ENCODE measurements at regions not wholly inside any gene's neighbourhood (a gene's known extent, or its start where the extent isn't known, plus 50 kb on each side); places are given as distances from the start of the nearest gene placed in this dataset.
A peak's percentile ranks its signal among the peaks of the same experiment; 100 is the strongest.

DNA sequence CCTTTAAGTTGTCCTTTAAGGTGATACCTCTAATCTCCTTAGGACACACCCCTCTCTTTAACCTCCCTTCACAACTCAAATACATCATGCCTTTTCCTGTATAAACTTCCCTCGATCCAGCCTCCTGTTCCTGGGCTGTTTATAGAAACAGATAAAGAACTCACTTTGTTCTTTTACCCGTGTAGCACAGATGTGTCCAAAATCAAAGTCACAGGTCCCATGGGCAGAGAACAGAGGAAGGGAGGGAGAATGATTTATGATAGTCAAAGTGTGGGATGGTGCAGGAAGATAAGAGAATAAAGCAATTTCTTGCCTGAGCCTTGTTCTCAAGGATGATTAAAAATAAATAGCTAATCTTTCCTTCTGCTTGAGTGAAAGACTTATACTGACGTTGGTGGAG is 50.3 kb upstream of the CABCOCO1 start:
- no peaks in the 10 kb centered on the region for H3K27me3 ChIP-seq (ENCODE audit: control insufficient read depth, insufficient read depth, low read length)
- H3K27ac ChIP-seq (ENCODE audit: low read length) = no peak overlapping the region
- H3K4me1 ChIP-seq (ENCODE audit: control insufficient read depth, insufficient read depth, low read length) = no peaks in the 10 kb centered on the region
- H3K4me3 ChIP-seq (ENCODE audit: low read length) = no peak overlapping the region
- no peaks in the 10 kb centered on the region for H3K36me3 ChIP-seq (ENCODE audit: control insufficient read depth, insufficient read depth, low read length)
- no peaks in the 10 kb centered on the region for H3K9me3 ChIP-seq (ENCODE audit: control insufficient read depth, low read depth, low read length)
- DNase-seq = peak in 1 of 2 donors; percentile 37
- WGBS (ENCODE audit: insufficient coverage, low lambda C conversion rate) = 7% methylated on average over 2 of the region's 3 CpGs

DNA sequence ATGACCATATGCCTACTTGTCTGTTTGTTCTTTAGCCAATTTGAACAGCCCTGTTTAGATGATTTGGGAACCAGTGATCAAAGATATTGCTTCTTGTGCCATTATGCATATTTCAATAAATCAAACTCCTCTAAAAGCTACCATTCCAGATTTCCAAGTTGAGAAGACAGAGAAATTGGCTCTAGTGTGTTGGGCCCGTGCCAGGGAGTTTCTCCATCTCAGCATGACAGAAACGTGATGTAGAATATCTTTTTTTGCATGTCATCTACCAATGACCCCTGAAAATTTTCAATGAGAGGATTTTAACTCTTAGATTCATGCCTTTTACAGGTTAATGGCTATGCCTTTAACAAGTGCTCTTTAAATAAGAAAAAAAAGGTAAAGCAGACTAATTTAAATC is 50.7 kb upstream of the CABCOCO1 start:
- no peaks in the 10 kb centered on the region for H3K4me1 ChIP-seq (ENCODE audit: control insufficient read depth, insufficient read depth, low read length)
- H3K4me3 ChIP-seq (ENCODE audit: low read length) = no peak overlapping the region
- no peak overlapping the region for H3K27ac ChIP-seq (ENCODE audit: low read length)
- H3K9me3 ChIP-seq (ENCODE audit: control insufficient read depth, low read depth, low read length) = no peaks in the 10 kb centered on the region
- no peak for DNase-seq
- WGBS (ENCODE audit: insufficient coverage, low lambda C conversion rate) = no CpG with 5 or more reads among the region's 2 CpGs
- no peaks in the 10 kb centered on the region for H3K27me3 ChIP-seq (ENCODE audit: control insufficient read depth, insufficient read depth, low read length)
- H3K36me3 ChIP-seq (ENCODE audit: control insufficient read depth, insufficient read depth, low read length) = no peaks in the 10 kb centered on the region

DNA sequence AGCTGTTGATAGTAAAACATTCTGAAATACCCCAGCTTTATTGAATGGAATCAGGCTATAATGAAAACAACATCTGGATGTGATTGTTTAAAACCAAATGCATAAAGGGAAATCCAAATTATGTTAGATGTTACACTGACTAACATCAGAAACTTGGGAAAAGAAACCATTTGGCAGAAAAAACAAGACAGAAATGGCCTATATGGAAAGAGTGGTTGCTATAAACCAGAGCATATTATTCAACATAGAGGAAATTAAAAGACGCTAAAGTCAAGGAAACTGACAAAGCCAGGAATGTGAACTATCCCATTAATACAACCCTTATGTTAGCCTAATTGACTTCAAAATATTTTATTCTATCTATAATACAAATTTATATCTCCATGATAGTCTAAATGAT is 53.0 kb upstream of the CABCOCO1 start:
- WGBS (ENCODE audit: insufficient coverage, low lambda C conversion rate) = no CpG with 5 or more reads among the region's 1 CpG
- Histone ChIP-seq H3K27me3 (ENCODE audit: control insufficient read depth, insufficient read depth, low read length) (no peaks in the 10 kb centered on the region), H3K4me3 (ENCODE audit: low read length) (no peak overlapping the region), H3K27ac (ENCODE audit: low read length) (no peak overlapping the region), H3K36me3 (ENCODE audit: control insufficient read depth, insufficient read depth, low read length) (no peaks in the 10 kb centered on the region), H3K4me1 (ENCODE audit: control insufficient read depth, insufficient read depth, low read length) (no peaks in the 10 kb centered on the region), H3K9me3 (ENCODE audit: control insufficient read depth, low read depth, low read length) (no peaks in the 10 kb centered on the region)
- no peak for DNase-seq

DNA sequence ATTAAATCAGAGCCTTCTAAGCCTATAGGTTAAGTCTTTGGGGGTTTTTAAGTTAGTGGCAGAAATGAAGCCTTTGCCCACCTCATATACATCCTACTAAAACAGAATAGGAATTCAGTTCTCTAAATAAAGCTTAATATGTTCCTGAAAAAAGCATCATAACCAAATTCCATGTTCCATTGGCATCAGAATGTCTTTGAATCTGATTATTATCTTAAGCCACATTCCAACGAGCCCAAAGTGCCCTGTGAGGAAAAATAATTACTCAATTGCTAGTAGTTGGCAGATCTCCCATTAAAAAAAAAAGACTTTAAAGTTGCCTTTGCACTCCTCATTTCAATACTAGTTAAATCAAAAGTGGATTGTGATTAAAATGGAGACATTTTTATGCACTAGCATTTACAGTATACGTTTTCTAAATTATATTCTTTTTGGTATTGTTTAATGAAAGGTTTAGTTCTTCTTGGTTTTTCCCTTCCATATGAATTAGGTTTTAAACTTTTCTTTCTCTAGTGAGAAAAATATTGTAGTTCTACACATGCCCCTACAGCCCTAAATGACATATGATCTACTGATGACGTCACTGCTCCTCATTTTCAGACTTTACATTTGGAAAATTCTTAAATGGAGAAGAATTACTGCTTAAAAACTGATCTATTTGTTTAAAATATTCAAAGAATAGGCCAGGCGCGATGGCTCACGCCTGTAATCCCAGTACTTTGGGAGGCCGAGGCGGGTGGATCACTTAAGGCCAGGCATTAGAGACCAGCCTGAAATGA is 54.3 kb upstream of the CABCOCO1 start:
- H3K9me3 ChIP-seq (ENCODE audit: control insufficient read depth, low read depth, low read length) = no peaks in the 10 kb centered on the region
- WGBS (ENCODE audit: insufficient coverage, low lambda C conversion rate) = 97% methylated on average over 3 of the region's 8 CpGs
- DNase-seq = no peak

DNA sequence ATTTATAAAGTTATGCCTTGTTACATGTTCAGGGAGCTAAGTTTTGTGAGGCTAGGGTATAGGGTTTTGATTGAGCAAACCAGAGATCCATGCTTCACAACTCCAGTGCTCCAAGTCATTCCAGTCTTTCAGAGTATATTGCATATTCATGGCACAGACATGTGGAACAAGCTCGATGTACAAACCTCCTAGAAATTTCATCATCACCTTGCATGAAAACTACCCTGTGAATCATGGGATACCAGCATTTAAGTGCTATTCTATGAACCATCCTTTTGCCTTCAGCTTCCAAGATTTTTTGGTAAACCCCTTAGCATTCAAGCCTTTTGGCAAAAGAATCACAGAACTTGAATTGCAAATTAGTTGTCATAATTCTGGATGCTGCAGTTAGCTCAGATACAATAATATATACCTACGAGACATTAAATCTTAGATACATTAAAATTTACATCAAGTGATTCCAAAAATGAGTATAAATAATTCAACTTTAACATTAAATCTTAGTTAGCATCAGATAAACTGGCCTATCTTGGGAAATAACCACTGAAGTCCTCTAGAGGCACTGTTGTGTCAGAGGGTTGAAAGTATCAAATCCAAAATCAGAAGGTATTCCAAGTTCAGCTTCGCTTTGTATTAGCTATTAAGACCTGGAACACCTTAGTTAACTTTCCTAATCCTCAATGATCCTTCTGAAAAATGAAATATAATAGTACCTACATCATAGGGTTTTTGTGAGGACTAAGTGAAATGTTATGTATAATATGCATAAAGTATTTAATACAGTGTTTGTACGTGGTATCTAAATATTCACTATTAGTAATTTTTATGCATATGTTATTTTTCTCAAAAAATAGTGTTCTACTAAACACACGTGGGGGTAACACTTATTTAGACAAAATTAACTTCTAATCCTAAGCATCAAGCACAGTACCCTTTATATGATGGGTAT is 55.5 kb upstream of the CABCOCO1 start:
- Histone ChIP-seq H3K4me1 (ENCODE audit: control insufficient read depth, insufficient read depth, low read length) (no peaks in the 10 kb centered on the region), H3K9me3 (ENCODE audit: control insufficient read depth, low read depth, low read length) (no peaks in the 10 kb centered on the region), H3K4me3 (ENCODE audit: low read length) (no peak overlapping the region), H3K27ac (ENCODE audit: low read length) (no peak overlapping the region), H3K36me3 (ENCODE audit: control insufficient read depth, insufficient read depth, low read length) (no peaks in the 10 kb centered on the region), H3K27me3 (ENCODE audit: control insufficient read depth, insufficient read depth, low read length) (no peaks in the 10 kb centered on the region)
- 85% methylated on average over 4 of the region's 5 CpGs for WGBS (ENCODE audit: insufficient coverage, low lambda C conversion rate)
- no peak for DNase-seq

More for the DNA sequence above, 54.3 kb upstream of the CABCOCO1 start:
- no peaks in the 10 kb centered on the region for H3K4me1 ChIP-seq (ENCODE audit: control insufficient read depth, insufficient read depth, low read length)
- H3K27me3 ChIP-seq (ENCODE audit: control insufficient read depth, insufficient read depth, low read length) = no peaks in the 10 kb centered on the region
- H3K36me3 ChIP-seq (ENCODE audit: control insufficient read depth, insufficient read depth, low read length) = no peaks in the 10 kb centered on the region
- H3K4me3 ChIP-seq (ENCODE audit: low read length) = no peak overlapping the region
- no peak overlapping the region for H3K27ac ChIP-seq (ENCODE audit: low read length)

DNA sequence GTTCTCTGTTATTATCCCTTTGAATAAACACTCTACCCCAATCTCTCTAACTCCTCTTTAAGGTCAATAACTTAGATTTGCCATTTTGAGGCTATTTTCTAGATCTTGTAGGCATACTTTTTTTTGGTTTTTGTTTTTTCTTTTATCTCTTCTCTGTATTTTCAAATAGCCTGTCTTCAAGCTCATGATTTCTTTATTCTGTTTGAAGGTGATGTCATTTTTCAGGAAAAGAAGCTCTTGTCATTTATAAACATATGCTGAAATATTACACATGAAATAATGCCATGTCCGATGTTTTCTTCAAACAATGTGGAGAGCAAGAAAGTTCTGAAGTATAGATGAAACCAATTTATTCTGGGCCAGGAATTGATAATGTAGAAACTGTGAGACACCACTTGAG is 57.5 kb upstream of the CABCOCO1 start:
- H3K4me3 ChIP-seq (ENCODE audit: low read length) = no peak overlapping the region

DNA sequence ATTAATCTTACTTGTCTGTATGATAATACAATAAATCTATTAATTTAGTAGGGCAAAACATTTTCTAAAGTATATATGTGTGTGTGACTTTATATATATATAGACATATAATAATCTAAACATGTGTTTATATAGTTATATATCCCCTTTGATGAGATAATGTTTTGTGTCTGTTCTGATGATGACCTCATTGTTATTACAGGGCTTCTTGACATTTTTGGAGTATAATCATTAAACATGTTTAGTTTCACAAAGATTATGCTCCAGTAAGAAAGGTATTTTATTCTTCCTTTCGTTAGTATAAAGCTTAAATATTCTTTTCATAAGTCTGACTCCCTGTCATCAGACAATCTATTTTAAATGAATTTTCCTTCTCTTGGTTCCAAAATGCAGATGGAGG is 62.3 kb upstream of the CABCOCO1 start:
- no peaks in the 10 kb centered on the region for H3K4me1 ChIP-seq (ENCODE audit: control insufficient read depth, insufficient read depth, low read length)
- DNase-seq = no peak
- 88% methylated on average over 1 of the region's 1 CpG for WGBS (ENCODE audit: insufficient coverage, low lambda C conversion rate)
- no peak overlapping the region for H3K27ac ChIP-seq (ENCODE audit: low read length)
- no peak overlapping the region for H3K4me3 ChIP-seq (ENCODE audit: low read length)
- H3K36me3 ChIP-seq (ENCODE audit: control insufficient read depth, insufficient read depth, low read length) = no peaks in the 10 kb centered on the region
- no peaks in the 10 kb centered on the region for H3K9me3 ChIP-seq (ENCODE audit: control insufficient read depth, low read depth, low read length)
- no peaks in the 10 kb centered on the region for H3K27me3 ChIP-seq (ENCODE audit: control insufficient read depth, insufficient read depth, low read length)

More for the DNA sequence above, 57.5 kb upstream of the CABCOCO1 start:
- H3K36me3 ChIP-seq (ENCODE audit: control insufficient read depth, insufficient read depth, low read length) = no peaks in the 10 kb centered on the region
- DNase-seq = no peak
- H3K9me3 ChIP-seq (ENCODE audit: control insufficient read depth, low read depth, low read length) = no peaks in the 10 kb centered on the region
- H3K27ac ChIP-seq (ENCODE audit: low read length) = no peak overlapping the region
- WGBS (ENCODE audit: insufficient coverage, low lambda C conversion rate) = 100% methylated on average over 1 of the region's 1 CpG
- H3K4me1 ChIP-seq (ENCODE audit: control insufficient read depth, insufficient read depth, low read length) = no peaks in the 10 kb centered on the region
- no peaks in the 10 kb centered on the region for H3K27me3 ChIP-seq (ENCODE audit: control insufficient read depth, insufficient read depth, low read length)

DNA sequence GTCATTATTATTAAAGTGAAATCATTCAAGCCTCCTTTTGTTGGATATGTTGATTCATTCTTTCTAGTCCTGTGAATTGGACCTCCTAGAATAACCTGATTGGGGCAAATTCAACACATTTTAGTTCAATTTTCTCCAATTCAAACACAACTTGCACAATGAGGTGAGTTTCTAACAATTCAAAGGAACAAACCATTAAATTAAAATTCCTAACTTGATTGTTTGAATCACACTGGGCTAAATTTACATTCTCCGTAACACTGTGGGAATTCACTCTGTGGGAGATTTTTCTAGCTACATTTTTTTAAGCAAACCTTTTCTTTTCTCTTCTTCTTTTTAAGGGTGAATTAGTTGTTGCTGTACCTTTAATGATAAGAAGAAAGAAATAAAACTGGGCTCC is 68.3 kb upstream of the CABCOCO1 start:
- Histone ChIP-seq H3K4me3 (ENCODE audit: low read length) (no peak overlapping the region), H3K9me3 (ENCODE audit: control insufficient read depth, low read depth, low read length) (no peaks in the 10 kb centered on the region), H3K27ac (ENCODE audit: low read length) (no peak overlapping the region), H3K27me3 (ENCODE audit: control insufficient read depth, insufficient read depth, low read length) (no peaks in the 10 kb centered on the region), H3K4me1 (ENCODE audit: control insufficient read depth, insufficient read depth, low read length) (no peaks in the 10 kb centered on the region), H3K36me3 (ENCODE audit: control insufficient read depth, insufficient read depth, low read length) (no peaks in the 10 kb centered on the region)
- no peak for DNase-seq
- 100% methylated on average over 1 of the region's 1 CpG for whole genome bisulfite sequencing (ENCODE audit: insufficient coverage, low lambda C conversion rate)

DNA sequence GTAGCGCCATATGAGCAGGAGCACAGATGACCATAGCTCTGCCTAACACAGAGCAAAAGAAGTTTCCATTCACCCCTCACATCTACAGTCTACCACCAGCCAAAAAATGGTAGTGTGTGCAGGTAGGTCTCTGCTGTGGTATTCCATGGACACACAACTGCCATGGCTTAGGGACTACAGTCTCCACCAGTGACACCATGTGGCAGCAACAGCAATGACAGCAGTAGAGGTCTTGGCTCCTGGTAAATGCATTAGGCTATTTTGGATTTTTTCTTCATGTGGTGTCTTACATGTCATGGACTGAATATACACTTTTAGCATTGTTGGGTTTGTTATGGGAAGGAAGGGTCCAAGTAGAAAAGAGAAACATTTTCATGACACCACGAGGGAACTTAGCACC is 70.1 kb upstream of the CABCOCO1 start:
- DNase-seq = no peak
- no peak overlapping the region for H3K27ac ChIP-seq (ENCODE audit: low read length)
- H3K4me3 ChIP-seq (ENCODE audit: low read length) = no peak overlapping the region
- no peaks in the 10 kb centered on the region for H3K4me1 ChIP-seq (ENCODE audit: control insufficient read depth, insufficient read depth, low read length)
- no peaks in the 10 kb centered on the region for H3K9me3 ChIP-seq (ENCODE audit: control insufficient read depth, low read depth, low read length)
- H3K36me3 ChIP-seq (ENCODE audit: control insufficient read depth, insufficient read depth, low read length) = no peaks in the 10 kb centered on the region
- no CpG with 5 or more reads among the region's 2 CpGs for WGBS (ENCODE audit: insufficient coverage, low lambda C conversion rate)
- H3K27me3 ChIP-seq (ENCODE audit: control insufficient read depth, insufficient read depth, low read length) = no peaks in the 10 kb centered on the region

DNA sequence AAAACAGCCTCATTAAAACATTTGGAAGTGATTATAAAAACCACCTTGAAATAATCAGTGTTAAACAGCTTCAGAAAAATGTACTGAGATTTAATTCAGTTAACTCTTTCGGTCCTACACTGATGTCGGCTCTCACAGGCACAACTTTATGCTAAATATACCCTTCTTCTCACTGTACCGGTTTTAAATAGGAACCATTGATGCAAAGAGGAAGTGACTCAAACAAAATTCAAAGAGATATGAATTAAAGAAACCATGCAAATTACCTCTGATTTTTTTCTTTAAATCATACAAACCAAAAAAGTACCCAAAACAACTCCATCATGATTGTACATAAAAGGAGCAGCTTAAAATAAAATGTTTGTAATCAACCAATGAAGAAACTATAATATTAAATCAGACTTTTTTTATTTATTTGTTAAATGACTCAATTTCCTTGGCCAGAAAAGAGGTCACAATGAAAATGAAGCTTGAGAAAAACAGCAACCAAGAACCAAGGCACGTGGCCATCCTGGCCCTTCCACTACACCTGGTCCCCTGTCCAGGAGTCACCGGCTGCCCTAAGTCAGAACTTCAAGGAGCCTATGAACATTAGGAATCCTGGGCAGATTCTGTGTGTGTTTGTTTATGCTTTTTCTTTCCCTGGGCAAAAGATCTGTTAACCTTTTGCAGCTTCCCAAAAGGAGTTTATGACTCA is 73.0 kb upstream of the CABCOCO1 start:
- 94% methylated on average over 3 of the region's 5 CpGs for WGBS (ENCODE audit: insufficient coverage, low lambda C conversion rate)
- no peaks in the 10 kb centered on the region for H3K9me3 ChIP-seq (ENCODE audit: control insufficient read depth, low read depth, low read length)
- H3K4me1 ChIP-seq (ENCODE audit: control insufficient read depth, insufficient read depth, low read length) = no peaks in the 10 kb centered on the region
- no peaks in the 10 kb centered on the region for H3K36me3 ChIP-seq (ENCODE audit: control insufficient read depth, insufficient read depth, low read length)
- no peak for DNase-seq
- H3K27ac ChIP-seq (ENCODE audit: low read length) = no peak overlapping the region
- H3K27me3 ChIP-seq (ENCODE audit: control insufficient read depth, insufficient read depth, low read length) = no peaks in the 10 kb centered on the region
- H3K4me3 ChIP-seq (ENCODE audit: low read length) = no peak overlapping the region

Data from large intestine (tissue), 3 donors.